ENCODE measurements at regions not wholly inside any gene's neighbourhood (a gene's known extent, or its start where the extent isn't known, plus 50 kb on each side); places are given as distances from the start of the nearest gene placed in this dataset.
"Not testable (repeated sequence)": the region's sequence is repeated elsewhere in the genome, so short reads cannot be mapped to it uniquely, and the experiment has no call there.

- CTCF ChIA-PET = no interaction called here
- DNase-seq (no peak), ATAC-seq (no peak)
- no peak overlapping the region for H3K27ac Mint-ChIP-seq
- no peaks in the 10 kb centered on the region for H3K27me3 Mint-ChIP-seq
- no peaks in the 10 kb centered on the region for H3K4me1 Mint-ChIP-seq
- no peaks in the 10 kb centered on the region for H3K36me3 Mint-ChIP-seq
- peaks cover 2% of the 10 kb centered on the region for H3K9me3 Mint-ChIP-seq (ENCODE audit: low read depth)
- H3K4me3 Mint-ChIP-seq = no peak overlapping the region
These were observed 58.6 kb upstream of the ZFHX3 start for GRCh38 chr16:73106329-73107034.

GRCh38 chr16:73101568-73101967 is 53.6 kb upstream of the ZFHX3 start:
- H3K27me3 Mint-ChIP-seq = no peaks in the 10 kb centered on the region
- no peaks in the 10 kb centered on the region for H3K36me3 Mint-ChIP-seq
- no peak overlapping the region for H3K27ac Mint-ChIP-seq
- no peak overlapping the region for H3K4me3 Mint-ChIP-seq
- peaks cover 6% of the 10 kb centered on the region for H3K9me3 Mint-ChIP-seq (ENCODE audit: low read depth)
- ATAC-seq (no peak), DNase-seq (no peak)
- no peaks in the 10 kb centered on the region for H3K4me1 Mint-ChIP-seq
- CTCF ChIA-PET = no interaction called here

DNA sequence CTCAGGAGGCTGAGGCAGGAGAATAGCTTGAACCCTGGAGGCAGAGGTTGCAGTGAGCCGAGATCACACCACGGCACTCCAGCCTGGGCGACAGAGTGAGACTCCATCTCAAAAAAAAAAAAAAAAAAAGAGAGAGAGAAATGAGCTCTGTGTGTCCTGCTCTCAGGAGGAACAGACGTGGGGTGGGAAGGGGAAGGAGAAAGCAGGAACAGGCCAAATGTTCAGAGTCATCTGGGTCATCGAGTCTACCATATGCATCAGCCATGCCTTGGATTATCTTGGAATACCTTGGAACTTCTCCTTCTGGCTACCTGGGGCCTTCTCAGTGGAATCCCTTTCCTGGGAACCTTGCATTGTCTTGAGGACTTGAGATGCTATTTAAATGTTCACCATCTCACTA is 51.7 kb upstream of the ZFHX3 start:
- H3K36me3 Mint-ChIP-seq; H3K4me3 Mint-ChIP-seq; ATAC-seq; DNase-seq; H3K4me1 Mint-ChIP-seq; CTCF ChIA-PET; H3K27me3 Mint-ChIP-seq; H3K9me3 Mint-ChIP-seq (ENCODE audit: low read depth); H3K27ac Mint-ChIP-seq: not testable (repeated sequence)
